Activated T-helper 1 cell treated with anti-CD3 and anti-CD28 coated beads, Interleukin-2, amount 50 U/mL, for 16 hours (primary cell): ENCODE measurements at regions not wholly inside any gene's neighbourhood (a gene's known extent, or its start where the extent isn't known, plus 50 kb on each side); places are given as distances from the start of the nearest gene placed in this dataset.

ENCODE experiments used
- DNase-seq, 2 donors: peaks; one replicate each; pipeline ENCODE4 v3.0.0-alpha.2; 2020; ENCODE audit warnings: low read depth in 1 of 2, low spot score in 1 of 2

- no peak for DNase-seq
These were observed 497.4 kb upstream of the RASGRP1 start for GRCh38 chr15:39061952-39062464.

DNA sequence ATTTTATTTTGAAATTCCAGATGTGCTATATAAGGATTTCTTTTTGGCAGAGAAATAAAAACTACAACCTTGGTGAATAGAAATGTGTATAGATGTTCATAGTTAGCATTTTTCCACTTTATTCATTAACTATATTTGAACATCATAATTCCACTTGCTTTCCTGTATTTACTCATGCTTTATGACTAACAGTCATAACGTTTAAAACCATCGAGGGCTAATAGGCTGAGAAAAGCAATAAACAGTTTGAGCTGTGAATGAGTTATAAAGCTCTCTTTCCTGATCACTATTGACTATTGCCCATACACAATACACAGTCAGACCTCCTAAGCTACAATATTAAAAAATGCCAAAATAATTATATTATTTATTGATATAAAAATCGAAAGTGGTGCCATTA is 502.1 kb upstream of the RASGRP1 start:
- DNase-seq, result no peak

DNA sequence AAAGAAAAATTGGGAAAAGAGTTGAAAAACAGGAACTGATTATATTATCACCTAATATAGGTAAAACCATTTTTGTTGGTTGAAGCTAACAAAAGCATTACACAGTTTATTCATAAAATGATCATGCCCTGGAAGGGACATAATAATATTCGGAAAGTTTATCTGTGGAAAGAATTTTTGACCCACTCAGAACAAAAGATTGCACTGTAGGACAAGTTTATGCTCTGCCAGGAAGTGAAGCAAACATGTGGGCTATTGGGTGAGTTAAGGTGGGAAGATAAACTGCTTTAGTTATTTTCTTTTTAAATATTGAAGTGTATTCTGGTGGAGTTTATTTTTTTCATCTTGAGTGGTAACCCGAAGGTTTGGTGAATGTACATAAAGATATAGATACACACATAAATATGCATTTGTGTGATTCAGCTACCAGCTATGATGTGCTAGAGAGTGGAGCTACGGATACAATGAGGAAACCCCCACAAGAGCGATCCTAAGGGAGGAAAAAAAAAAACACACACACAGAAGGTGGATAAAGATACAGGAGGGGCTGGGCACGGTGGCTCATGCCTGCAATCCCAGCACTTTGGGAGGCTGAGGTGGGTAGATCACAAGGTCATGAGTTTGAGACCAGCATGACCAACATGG is 506.4 kb upstream of the THBS1 start:
- DNase-seq, result no peak

DNA sequence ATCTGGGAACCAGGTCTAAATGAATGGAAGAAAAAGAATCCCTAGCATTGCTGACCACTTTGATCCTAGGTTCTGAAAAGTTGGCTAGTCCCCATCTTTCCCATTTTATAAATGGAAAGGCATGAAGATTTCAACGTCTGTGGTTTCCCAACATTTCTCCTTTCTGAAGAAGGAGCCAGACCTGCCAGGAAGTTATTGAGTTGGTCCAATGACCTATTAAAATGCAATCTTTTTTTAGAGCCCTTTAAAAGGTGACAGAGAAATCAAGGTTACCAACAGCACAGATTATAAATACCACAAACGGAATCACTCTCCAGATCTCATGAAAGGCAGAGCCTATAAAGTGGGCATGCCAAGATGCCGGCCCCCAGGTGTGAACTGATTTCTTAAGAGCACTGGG is 505.6 kb upstream of the THBS1 start:
- DNase-seq, result no peak

- DNase-seq, result no peak
These were observed 505.0 kb upstream of the THBS1 start for GRCh38 chr15:39075756-39076341.

DNA sequence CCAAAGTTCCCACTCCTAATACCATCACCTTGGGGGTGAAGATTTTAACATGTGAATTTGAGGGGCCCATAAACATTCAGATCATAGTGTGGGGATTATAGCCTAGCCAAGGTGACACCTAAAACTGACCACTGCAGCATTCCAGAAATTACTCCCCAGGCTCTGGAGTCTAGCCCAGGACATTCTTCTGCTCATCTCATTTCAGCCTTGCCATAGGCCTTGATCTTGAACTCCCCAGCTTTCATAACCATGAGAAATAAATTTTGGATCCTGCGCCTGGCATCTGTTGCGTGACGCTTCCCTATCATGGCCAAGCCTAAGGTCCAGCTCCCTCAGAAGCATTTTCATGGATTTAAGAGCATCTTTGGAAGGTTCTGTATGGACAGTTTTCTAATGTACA is 502.9 kb upstream of the THBS1 start:
- DNase-seq, result no peak

DNA sequence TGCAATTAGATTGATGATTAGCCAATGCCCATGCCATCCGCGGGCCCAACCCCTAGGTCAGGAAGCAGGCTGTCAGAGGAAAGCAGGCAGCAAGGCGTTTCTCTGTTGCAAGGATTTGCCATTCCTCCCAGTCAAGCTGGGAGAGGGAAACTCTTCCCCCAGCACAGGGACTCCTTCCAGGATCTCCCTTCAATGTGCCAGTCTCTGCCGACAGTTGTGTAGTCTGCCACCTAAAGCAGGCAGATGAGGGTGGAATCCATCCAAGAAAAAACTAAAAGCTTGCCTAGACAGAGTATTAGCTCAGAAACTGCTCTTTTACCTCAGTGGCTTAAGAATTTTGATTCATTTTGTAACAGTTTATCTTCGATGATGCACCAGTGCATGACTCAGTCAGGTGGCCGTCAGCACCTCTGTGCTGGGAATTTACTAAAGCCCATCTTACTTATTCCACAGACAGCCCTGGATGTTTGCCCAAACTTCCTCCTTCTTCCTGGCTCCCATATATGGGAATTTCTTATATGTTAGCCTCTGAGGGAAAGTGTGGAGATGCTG is 501.5 kb upstream of the THBS1 start:
- no peak for DNase-seq

DNA sequence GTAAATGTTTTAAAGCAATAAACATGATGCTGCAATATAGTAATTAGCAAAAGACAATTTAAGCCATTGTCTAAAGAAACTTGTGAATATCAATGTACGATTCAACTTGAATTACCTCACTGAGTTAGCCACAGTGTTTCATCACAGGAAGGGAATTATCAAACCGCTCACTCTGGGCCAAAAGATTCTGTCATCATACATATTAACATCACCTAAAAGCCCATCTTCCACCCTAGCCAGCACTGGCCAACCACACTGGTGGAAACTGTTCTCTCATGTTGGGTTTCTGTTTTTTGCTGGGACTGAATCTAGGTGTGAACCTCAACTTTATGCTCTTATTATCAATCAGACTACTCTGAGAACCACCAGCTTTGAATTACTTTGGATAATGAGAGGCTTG is 497.7 kb upstream of the THBS1 start:
- no peak for DNase-seq

DNA sequence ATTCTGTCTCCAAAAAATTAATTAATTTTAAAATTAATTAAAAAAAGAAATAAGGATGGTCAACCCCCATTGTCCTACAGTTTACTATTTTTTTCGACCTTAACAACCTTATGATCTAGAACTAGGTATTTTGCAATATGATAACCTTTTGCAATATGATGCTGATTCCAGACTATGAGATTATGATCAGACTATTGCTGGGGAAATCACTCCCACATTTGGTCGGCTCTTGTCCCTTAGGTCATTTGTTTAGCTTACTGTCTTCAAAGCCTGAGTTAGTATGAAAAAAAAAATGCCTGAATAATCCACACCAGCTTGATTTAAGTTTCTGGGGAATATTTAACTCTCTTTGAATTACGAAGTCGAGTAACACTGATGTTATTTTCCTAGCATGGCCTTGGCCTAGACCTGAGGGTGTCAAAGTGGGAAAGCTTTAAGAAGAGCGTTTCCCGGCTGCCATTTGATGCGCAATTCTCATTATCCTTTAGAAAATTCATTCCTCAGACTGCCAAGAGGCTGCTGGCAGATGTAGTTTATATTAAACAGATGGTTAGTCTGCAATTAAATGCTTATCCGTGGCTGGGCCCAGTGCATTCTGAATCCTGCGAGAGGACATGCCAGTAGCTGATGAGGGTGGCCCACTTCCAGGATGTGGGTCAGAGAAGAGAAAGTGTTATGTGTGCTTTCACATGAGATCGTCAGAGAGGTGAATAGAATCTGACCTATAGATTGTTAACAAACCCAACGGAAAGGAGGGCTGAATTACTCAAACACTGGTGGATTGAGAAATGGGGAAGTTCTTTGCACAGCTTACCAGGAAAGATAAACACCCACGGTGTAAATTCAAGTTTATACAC is 496.0 kb upstream of the THBS1 start:
- no peak for DNase-seq

DNA sequence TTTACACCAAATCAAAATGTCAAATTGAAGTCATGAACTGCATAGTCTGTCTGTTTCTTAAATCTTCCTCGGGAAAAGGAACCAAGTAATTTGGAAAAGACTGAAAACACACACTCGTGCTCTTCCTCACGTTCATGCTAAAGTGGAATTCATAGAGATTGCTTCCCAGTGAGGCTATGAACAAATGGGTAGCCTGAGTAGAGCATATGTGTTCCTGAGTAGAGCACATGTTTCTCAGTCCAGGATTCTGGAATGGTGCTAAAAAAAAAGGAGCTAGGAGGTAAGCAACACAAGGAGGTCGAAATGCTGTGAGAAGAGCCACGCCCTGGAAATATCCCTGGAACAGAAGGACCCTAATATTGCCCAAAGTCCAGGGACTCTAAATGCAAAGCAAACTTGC is 494.2 kb upstream of the THBS1 start:
- DNase-seq, result no peak

DNA sequence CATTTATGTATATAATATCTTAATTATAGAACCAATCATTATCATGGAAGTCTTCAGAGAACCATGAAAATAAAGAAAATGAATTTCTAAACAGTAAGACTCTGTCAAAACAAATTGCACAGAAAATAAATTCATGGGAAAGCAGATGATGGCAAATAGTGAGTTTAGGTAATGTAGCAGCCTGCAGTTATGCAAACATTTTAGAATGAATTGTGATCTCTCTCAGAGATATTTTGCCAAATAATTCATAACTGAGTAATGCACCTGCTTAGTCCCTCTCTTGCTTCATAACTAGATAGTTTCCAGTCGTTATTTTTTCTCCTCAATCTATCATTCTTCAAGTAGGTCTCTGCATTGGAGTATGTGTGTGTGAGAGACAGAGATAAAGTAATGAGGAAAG is 492.7 kb upstream of the THBS1 start:
- no peak for DNase-seq

DNA sequence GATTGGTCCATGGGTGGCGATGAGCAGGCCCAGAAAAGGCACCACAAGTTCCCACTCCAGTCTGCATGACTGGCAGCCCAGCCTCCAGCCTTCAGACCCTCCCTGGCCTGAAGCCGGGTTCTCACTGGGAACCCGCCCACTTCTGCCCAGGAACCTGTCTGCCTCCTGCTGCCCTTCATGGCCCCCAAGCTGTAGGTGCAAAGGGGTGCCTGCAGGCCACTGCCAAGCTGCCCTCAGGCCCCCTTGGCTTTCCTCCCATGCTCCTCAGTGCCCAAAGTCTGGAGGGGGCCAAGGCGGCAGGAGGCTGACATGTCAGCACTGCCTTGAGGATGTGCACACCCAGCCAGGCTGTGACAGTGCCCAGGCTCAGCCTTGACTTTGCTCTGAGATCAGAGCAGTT is 488.5 kb upstream of the THBS1 start:
- DNase-seq, result no peak

GRCh38 chr15:39092761-39093160 is 488.1 kb upstream of the THBS1 start:
- no peak for DNase-seq

DNA sequence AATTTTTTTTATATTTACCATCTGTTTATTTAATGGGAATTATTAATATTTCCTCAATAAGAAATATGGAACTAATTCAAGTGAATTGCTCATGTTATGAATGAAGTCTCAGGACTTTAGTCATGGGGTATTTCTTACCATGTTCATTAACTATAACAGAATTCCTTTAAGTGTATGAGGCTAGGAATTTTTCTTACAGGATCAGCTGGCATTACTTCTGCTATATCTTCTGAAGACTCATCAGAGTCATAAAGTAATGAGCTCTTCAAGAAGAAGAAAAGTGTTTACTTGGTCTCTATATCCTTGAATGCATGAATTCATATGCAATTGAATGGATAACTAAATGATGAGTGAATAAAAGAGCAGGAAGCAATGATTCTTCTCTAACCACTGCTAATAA is 486.8 kb upstream of the THBS1 start:
- no peak for DNase-seq

GRCh38 chr15:39095218-39095879 is 485.5 kb upstream of the THBS1 start:
- DNase-seq, result no peak

DNA sequence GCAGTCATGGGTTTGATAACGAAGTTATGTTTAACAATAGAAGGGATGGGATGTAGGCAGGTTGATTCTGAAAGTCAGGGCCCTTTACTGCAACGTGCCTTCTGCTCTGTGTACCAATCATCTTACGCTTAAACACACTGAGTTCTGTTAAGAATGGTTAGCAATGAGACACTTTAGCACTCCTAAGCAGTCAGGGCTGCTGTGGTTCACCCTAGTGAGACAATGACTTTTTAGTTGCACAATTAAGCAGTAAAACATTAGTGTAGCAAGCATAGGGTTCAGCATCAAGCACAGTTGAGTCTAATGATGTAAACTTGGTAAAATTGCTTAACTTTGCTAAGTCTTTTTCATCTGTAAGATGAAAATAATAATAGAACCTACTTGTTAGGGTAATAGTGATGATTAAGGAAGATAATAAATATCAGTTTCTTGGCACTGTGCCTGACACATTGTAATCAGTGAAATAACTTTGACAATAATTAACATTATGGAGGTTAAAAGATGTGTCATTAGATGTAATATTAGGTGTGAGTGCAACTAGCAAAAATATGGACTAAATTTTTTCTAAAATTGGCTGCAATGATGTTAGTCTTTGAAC is 484.2 kb upstream of the THBS1 start:
- no peak for DNase-seq

DNA sequence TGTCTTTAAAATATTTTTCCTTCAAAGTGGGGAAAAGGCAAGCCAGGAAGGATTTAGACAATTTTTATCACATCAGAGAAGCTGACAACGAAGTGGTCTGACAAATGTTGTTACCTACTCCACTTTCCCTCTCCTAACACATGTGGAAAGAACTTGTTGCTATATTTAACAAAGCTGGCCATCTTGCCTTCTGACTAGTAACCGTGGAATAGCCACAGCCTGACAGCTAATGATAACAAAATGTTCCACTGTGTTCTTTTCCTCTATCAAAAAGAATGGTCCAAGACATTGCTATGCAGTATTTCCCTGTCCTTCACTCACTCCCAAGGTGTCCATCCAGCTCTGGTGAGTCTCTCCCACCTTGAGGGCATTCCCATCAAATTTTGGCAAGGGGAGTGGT is 481.4 kb upstream of the THBS1 start:
- no peak for DNase-seq

- no peak for DNase-seq
These were observed 480.7 kb upstream of the THBS1 start for GRCh38 chr15:39100106-39100660.

DNA sequence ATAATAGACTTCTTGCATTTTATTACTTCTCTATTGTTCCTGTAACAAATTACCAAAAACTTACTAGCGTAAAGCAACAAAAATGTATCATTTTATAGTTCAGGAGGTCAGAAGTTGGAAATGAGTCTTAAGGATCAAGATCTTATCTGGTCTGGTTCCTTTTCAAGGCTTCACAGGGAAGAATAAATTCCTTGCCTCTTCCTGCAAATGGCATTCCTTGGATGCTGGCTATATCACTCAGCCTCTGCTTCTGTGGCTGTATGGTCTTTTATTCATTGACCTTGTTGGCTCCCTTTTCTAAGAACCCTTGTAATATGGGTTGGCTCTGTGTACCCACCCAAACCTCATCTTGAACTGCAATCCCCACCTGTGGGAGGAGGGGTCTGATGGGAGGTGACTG is 478.4 kb upstream of the THBS1 start:
- no peak for DNase-seq

DNA sequence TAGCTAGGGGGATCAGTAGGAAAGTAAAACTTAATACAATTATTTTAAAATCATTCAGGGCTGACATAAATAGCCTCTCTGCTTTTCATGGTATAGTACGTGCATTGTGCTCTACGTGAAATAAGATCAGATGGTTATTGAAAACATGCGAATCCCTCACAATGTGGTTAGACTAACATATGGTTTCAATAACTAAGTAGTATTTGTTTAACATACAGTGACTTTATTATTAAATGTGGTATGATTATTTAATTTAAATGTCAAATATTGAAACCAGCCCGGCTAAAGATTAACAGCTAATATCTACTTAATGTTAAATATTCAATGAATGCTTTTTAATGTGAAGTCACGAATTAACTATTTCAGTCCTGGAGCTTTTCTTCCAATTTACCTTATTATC is 473.9 kb upstream of the THBS1 start:
- no peak for DNase-seq

DNA sequence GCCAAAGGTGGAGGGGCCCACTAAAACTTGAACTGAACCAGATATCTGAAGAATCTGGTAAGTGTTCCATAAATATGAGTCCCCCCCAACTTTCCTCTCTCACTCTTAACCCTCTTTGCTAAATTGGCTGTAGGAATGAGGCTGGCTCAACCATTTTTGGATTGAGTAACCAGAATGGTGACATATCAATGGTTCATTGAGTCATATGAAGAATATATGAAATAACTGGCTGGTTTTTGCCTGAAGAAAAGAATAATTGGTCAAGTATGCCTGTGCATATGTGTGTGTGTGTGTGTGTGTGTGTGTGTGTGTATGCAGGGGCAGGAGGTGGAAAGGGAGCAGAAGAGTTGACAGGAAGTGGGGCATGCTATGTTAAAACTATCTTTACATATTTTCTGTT is 472.9 kb upstream of the THBS1 start:
- no peak for DNase-seq
